GM10248 (cell line): ENCODE measurements at regions not wholly inside any gene's neighbourhood (a gene's known extent, or its start where the extent isn't known, plus 50 kb on each side); places are given as distances from the start of the nearest gene placed in this dataset.
A peak's percentile ranks its signal among the peaks of the same experiment; 100 is the strongest.

Experiments used
- CTCF ChIA-PET: fragments of 300-600 bp; sonication (Branson Sonifier 250); formaldehyde crosslinking; extraction: SDS; loops from one replicate; lab custom pipeline; 2021; ENCODE audit warnings: antibody characterized with exemption; lab: Yijun Ruan, JAX
- POLR2A ChIA-PET: fragments of 350-650 bp; sonication (Branson Sonifier 250); formaldehyde crosslinking; extraction: SDS; loops from one replicate; lab custom pipeline; 2020; ENCODE audit warnings: antibody characterized with exemption; lab: Yijun Ruan, JAX
- DNase-seq: peaks from one replicate; pipeline ENCODE4 v3.0.0; 2012; ENCODE audit errors: extremely low spot score
- CTCF ChIP-seq: IDR thresholded peaks from 2 replicates; pipeline ENCODE4 v1.5.1; 2012; ENCODE audit warnings: mild to moderate bottlenecking, low read depth; ENCODE audit errors: extremely low read depth, missing control alignments, control extremely low read depth

DNA sequence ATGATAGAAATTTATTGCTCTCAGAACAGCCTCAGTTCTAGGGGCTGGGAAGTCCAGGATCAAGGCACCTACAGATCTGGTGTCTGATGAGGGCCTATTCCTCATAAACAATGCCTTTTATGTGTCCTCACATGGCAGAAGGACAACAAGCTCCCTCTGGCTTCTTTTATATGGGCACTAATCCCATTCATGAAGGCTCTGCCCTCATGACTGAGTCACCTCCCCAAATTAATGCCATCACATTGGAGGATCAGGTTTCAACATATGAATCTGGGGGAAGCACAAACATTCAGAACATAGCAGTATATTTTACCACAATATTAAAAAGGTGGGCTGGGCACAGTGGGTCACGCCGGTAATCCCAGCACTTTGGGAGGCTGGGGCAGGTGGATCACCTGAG is 58.5 kb upstream of the CCN6 start:
- ChIA-PET POLR2A (no interaction called here), CTCF (interaction anchor here (1.1 kb wide), 1 partner anchor 48 kb away, joined by 3 read pairs; no protein-coding TSS in a partner anchor)
- TF ChIP-seq CTCF: no peak
- DNase-seq: no peak

DNA sequence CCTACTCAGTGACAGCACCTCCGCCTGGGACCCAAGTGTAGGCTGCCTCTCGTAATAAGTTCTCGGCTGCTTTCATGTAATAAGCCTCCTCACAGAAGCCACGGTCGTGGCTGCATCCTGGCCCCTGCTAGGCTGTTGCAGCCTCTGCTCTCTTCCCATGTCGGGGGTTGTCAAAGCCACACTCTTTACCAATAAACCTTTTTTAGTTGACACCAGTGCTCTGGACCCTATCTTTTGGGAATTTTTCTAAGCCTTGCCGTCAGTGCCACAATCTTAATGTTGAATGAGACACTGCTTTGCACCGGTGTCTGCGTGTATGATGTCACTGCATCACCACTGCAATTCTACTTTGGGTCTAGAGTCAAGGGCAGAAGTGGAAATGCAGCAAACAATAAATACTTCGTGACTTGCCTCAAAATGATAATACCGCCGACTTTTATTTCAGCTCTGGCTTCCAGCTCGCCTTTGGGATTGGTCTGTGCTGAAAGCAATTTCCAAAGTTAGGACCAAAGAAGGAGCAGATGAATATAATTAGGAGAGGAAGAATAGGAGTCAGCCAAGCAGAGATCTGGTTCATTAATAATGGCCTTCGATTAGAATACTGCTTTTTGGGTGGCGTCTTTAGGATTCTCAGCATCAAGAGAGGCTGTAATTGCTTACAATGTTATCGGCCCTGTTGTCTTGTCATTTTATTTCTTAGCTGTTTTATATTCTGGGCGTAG is 57.6 kb upstream of the CCN6 start:
- no peak for DNase-seq
- CTCF ChIA-PET: interaction anchor here (0.7 to 4.9 kb wide), 12 partner anchors 8 to 301 kb away, joined by 3 to 38 read pairs (median 3); no protein-coding TSS in a partner anchor
- TF ChIP-seq CTCF: no peak
- POLR2A ChIA-PET: no interaction called here

DNA sequence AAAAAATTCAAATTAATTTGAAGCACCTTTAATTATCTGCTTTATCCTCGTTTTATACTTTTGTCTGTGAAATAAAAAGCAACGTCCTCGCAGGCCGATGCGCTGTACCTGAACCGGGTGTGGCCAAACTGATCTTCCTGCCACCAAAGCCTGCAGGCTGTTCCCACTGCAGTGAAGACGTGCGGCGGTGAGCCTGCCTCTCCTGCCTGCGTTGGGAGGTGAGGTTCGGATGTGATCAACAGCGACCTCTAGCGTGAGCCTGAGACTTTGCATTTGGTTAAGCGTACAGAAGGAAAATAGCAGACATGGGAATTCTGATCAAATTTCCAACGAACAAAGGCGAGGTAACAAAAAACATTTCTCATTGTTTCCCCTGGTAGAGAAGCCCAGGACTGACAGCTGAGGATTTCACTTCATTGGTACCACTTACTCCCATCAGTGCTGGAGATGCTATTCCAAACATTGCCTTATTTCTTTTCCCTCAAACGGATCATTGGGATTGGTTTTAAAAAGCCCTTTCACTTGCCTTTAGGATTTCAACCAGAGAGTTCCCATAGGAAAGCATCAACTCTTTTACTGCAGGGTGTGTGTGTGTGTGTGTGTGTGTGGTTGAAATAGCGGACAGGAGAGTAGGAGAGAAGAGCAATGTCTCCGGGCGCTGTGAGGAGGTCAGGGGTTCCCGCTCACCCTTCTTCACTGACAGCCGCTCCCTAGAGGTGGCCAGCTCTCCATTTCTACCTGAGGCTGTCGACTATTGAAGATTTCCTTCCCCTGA is 56.6 kb upstream of the CCN6 start:
- peak; percentile 87 for TF ChIP-seq CTCF
- peak; percentile 71 for DNase-seq
- CTCF ChIA-PET: interaction anchor here (0.7 to 4.9 kb wide), 15 partner anchors 8 to 302 kb away, joined by 3 to 38 read pairs (median 3); no protein-coding TSS in a partner anchor
- POLR2A ChIA-PET: no interaction called here

- TF ChIP-seq CTCF: no peak
- ChIA-PET CTCF (interaction anchor here (0.7 to 4.9 kb wide), 10 partner anchors 9 to 288 kb away, joined by 3 to 38 read pairs (median 5); no protein-coding TSS in a partner anchor), POLR2A (no interaction called here)
- no peak for DNase-seq
Measured at GRCh38 chr6:111997853-111998208, 56.1 kb upstream of the CCN6 start.

DNA sequence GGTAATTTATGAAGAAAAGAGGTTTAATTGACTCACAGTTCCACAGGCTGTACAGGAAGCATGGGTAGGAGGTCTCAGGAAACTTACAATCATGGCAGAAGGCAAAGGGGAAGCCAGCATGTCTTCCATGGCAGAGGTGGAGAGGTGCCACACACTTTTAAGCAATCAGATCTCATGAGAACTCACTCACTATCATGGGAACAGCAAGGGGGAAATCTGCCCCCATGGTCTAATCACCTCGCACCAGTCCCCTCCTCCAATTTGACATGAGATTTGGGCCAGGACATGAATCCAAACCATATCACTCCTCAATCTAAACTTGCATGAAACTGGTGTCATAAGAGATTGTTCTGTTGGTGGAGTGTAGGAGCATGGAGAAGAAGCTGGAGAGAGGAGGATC is 51.6 kb upstream of the CCN6 start:
- ChIA-PET POLR2A (no interaction called here), CTCF (interaction anchor here (0.9 to 1.5 kb wide), 4 partner anchors 9 to 293 kb away, joined by 3 to 5 read pairs (median 4); no protein-coding TSS in a partner anchor)
- no peak for TF ChIP-seq CTCF
- DNase-seq: no peak
